K562 (cell line): ENCODE measurements at regions not wholly inside any gene's neighbourhood (a gene's known extent, or its start where the extent isn't known, plus 50 kb on each side); places are given as distances from the start of the nearest gene placed in this dataset.

Experiments
- ARHGAP35 ChIP-seq: fragments of 450-650 bp; IDR thresholded peaks from 2 replicates; pipeline ENCODE4 v1.6.1; 2018; ENCODE audit not compliant: partially characterized antibody
- EP300 ChIP-seq: IDR thresholded peaks from 2 replicates; pipeline ENCODE4 v1.6.1; 2012; ENCODE audit warnings: low read length, improper control_type of control experiment
- JUND ChIP-seq, 2 experiments: IDR thresholded peaks; 2 replicates in 1 of 2; 3 replicates in 1 of 2; pipeline ENCODE4 v1.6.1; 2011; ENCODE audit warnings: borderline replicate concordance in 2 of 2, low read depth in 2 of 2, low read length in 2 of 2, improper control_type of control experiment in 1 of 2, missing biosample characterization in 1 of 2, missing genetic modification characterization in 1 of 2, missing genetic modification reagents in 1 of 2
- MAFG ChIP-seq: fragments of 450-650 bp; conservative IDR thresholded peaks from 2 replicates; pipeline ENCODE4 v1.6.1; 2016; ENCODE audit warnings: missing genetic modification characterization, missing compliant biosample characterization
- NCOR1 ChIP-seq: fragments of 450-650 bp; IDR thresholded peaks from 2 replicates; pipeline ENCODE4 v1.6.1; 2016; ENCODE audit warnings: mild to moderate bottlenecking, moderate library complexity
- POLR2H ChIP-seq: IDR thresholded peaks from 2 replicates; pipeline ENCODE4 v1.6.1; 2016; ENCODE audit warnings: missing genetic modification characterization, low read depth, mild to moderate bottlenecking, control low read depth, missing compliant biosample characterization, moderate library complexity
- PRDM10 ChIP-seq: fragments of 450-650 bp; IDR thresholded peaks from 2 replicates; pipeline ENCODE4 v1.6.1; 2018; ENCODE audit not compliant: partially characterized antibody
- SREBF1 ChIP-seq: fragments of 150-350 bp; IDR thresholded peaks from 2 replicates; pipeline ENCODE4 v1.6.1; 2014; ENCODE audit warnings: antibody characterized with exemption, low read depth, low read length, borderline replicate concordance
- SRSF1 ChIP-seq: fragments of 200-400 bp; formaldehyde crosslinking; IDR thresholded peaks from 2 replicates; pipeline ENCODE4 v1.6.1; 2017; ENCODE audit warnings: mild to moderate bottlenecking, low read depth, low read length, moderate library complexity
- STAT5A ChIP-seq: IDR thresholded peaks from 2 replicates; pipeline ENCODE4 v1.6.1; 2012; ENCODE audit warnings: low read length, inconsistent platforms, borderline replicate concordance
- ZNF239 ChIP-seq: fragments of 250-450 bp; sonication (Bioruptor Pico); IDR thresholded peaks from 2 replicates; pipeline ENCODE4 v1.4.0; 2020; ENCODE audit warnings: mild to moderate bottlenecking
- ZNF316 ChIP-seq: fragments of 450-650 bp; IDR thresholded peaks from 2 replicates; pipeline ENCODE4 v1.6.1; 2016
- ZNF584 ChIP-seq: fragments of 200-800 bp; sonication (Bioruptor generic); IDR thresholded peaks from 2 replicates; pipeline ENCODE4 v1.6.1; 2016; ENCODE audit warnings: low read depth, mild to moderate bottlenecking, missing genetic modification characterization, missing compliant biosample characterization
- ZNF589 ChIP-seq: fragments of 200-800 bp; sonication (Bioruptor generic); IDR thresholded peaks from 2 replicates; pipeline ENCODE4 v1.6.1; 2016; ENCODE audit warnings: low read depth, missing genetic modification characterization, missing compliant biosample characterization
- ZSCAN32 ChIP-seq: fragments of 450-650 bp; formaldehyde crosslinking; IDR thresholded peaks from 2 replicates; pipeline ENCODE4 v1.4.0; 2020; ENCODE audit warnings: mild to moderate bottlenecking, moderate library complexity
- TF ChIP-seq, protein P1 (sequence below): fragments of 450-650 bp; IDR thresholded peaks from 2 replicates; pipeline ENCODE4 v1.6.1; 2017; ENCODE audit warnings: antibody characterized with exemption

GRCh38 chr4:82125787-82126297 is 247.9 kb downstream of the HNRNPD start (continued):
- TF ChIP-seq ZNF589 (CRISPR knock-in tag): 0 out of 2 replicates have a peak, but pooled peaks have one; percentile 8
- TF ChIP-seq ZNF584 (CRISPR knock-in tag): peak; percentile 43; the same call in 1 of the 2 replicates
- TF ChIP-seq STAT5A: peak; percentile 58; the same call in 1 of the 2 replicates
- peak; percentile 81 for TF ChIP-seq ZSCAN32 (CRISPR knock-in tag)
- no peak for TF ChIP-seq SRSF1
- TF ChIP-seq JUND (IDR thresholded peaks at IDR 0.05; ENCODE audit: borderline replicate concordance, low read depth, low read length): peak; percentile 59
- no peak; the same call in 2 of the 3 replicates for TF ChIP-seq JUND (tag; IDR thresholded peaks at IDR 0.05; ENCODE audit: borderline replicate concordance, low read depth, low read length)
- TF ChIP-seq PRDM10: no peak
- no peak for TF ChIP-seq ZNF239 (CRISPR knock-in tag)
- TF ChIP-seq ARHGAP35: no peak
- no peak for TF ChIP-seq SREBF1
- 0 out of 2 replicates have a peak, but pooled peaks have one; percentile 17 for TF ChIP-seq POLR2H (tag)
- TF ChIP-seq, protein P1, sequence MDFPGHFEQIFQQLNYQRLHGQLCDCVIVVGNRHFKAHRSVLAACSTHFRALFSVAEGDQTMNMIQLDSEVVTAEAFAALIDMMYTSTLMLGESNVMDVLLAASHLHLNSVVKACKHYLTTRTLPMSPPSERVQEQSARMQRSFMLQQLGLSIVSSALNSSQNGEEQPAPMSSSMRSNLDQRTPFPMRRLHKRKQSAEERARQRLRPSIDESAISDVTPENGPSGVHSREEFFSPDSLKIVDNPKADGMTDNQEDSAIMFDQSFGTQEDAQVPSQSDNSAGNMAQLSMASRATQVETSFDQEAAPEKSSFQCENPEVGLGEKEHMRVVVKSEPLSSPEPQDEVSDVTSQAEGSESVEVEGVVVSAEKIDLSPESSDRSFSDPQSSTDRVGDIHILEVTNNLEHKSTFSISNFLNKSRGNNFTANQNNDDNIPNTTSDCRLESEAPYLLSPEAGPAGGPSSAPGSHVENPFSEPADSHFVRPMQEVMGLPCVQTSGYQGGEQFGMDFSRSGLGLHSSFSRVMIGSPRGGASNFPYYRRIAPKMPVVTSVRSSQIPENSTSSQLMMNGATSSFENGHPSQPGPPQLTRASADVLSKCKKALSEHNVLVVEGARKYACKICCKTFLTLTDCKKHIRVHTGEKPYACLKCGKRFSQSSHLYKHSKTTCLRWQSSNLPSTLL: no peak
- no peak for TF ChIP-seq NCOR1
- peak; percentile 86 for TF ChIP-seq ZNF316
- peak; percentile 86 for TF ChIP-seq MAFG (tag)
- peak; percentile 67 for TF ChIP-seq EP300
